ENCODE measurements at regions not wholly inside any gene's neighbourhood (a gene's known extent, or its start where the extent isn't known, plus 50 kb on each side); places are given as distances from the start of the nearest gene placed in this dataset.

DNA sequence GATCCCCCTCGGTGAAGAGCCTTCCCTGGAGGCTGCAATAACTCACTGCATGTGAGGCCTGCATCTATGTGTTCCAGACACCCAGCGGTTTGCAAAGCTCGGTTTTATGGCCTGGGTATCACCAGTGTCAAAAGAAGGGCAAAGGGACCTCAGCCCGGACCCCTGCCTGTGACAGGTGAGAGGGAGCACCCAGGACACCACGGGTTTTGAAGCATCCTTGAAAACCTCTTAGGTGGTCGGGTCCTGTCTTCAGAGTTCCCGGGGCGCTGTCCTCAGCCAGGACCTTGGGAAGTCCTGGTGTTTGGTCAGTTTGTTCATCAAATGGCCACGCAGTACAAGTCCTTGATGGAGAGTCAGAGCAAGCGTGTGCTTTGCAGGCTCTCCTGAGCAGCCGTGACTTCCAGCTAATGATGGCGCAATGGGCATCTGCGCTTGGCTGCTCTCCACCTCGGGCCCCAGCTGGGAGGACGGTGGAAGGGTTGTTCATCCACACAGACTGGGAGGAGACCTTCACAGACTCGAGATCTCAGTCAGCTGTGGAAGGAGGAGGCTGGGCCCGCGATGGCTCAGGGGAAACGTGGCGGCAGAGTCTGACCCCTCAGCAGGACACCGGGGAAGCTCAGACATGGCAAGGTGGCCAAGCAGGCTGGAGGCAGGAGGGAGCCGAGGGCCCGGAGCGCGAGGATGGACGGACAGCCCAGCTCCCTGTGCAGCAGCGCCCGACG, 113.1 kb upstream of the GPC1 start:
- TF ChIP-seq POLR2A (IDR thresholded peaks at IDR 0.05; ENCODE audit: low read depth, low read length) (no peak), SPI1 (IDR thresholded peaks at IDR 0.05; ENCODE audit: low read depth, low read length) (no peak), POLR2AphosphoS5 (IDR thresholded peaks at IDR 0.05; ENCODE audit: low read depth, low read length) (no peak), TAF1 (IDR thresholded peaks at IDR 0.05; ENCODE audit: low read depth, low read length) (no peak)
